ENCODE measurements at regions not wholly inside any gene's neighbourhood (a gene's known extent, or its start where the extent isn't known, plus 50 kb on each side); places are given as distances from the start of the nearest gene placed in this dataset.

DNA sequence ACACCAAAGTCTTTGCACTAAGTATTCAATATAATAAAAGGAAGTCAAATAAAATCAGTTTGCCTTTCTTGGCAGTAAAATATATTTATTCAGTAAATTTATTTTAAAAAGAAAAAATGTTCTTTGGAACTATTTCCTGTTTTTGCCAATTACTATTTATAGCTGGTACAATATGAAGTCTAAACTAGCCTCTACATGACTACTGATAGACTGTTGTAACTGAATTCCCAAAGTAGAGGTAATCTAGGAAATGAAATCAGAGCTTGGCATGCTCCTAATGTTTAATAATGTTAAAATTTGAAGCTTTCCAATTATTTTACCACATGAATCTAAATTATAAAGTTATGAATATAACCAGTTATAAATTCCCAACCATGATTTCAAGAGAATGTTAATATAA is 385.5 kb downstream of the SEMA3D start:
- TF ChIP-seq, protein P1, sequence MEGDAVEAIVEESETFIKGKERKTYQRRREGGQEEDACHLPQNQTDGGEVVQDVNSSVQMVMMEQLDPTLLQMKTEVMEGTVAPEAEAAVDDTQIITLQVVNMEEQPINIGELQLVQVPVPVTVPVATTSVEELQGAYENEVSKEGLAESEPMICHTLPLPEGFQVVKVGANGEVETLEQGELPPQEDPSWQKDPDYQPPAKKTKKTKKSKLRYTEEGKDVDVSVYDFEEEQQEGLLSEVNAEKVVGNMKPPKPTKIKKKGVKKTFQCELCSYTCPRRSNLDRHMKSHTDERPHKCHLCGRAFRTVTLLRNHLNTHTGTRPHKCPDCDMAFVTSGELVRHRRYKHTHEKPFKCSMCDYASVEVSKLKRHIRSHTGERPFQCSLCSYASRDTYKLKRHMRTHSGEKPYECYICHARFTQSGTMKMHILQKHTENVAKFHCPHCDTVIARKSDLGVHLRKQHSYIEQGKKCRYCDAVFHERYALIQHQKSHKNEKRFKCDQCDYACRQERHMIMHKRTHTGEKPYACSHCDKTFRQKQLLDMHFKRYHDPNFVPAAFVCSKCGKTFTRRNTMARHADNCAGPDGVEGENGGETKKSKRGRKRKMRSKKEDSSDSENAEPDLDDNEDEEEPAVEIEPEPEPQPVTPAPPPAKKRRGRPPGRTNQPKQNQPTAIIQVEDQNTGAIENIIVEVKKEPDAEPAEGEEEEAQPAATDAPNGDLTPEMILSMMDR (conservative IDR thresholded peaks at IDR 0.05), result no peak
- Mint-ChIP-seq H3K27me3 (ENCODE audit: low read depth) (no peaks in the 10 kb centered on the region), H3K9me3 (peaks cover 12% of the 10 kb centered on the region), H3K4me3 (no peak overlapping the region), H3K4me1 (no peaks in the 10 kb centered on the region), H3K27ac (ENCODE audit: unreplicated experiment) (no peak overlapping the region), H3K36me3 (ENCODE audit: low read depth) (peaks cover 4% of the 10 kb centered on the region)
- no peak for DNase-seq (ENCODE audit: low read depth, low spot score)

DNA sequence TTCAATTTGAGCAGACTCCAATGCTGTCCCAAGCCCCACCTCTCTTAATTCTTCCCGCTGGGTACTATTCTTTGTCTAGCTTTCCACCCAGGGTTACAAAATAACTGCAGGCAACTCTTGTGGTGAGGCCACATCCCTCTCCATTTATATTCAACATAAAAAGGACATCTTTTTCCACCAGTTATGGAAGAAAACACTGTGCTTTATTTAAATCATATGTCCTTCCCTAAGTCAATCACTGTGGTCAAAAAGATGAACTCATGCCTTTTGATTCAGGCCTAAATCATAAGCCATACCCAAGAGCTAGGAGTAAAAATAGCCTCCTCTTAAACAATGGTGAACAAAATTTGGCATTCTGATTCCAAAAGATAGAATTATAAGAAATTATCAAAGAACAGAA is 386.0 kb downstream of the SEMA3D start:
- Mint-ChIP-seq H3K4me1 (no peaks in the 10 kb centered on the region), H3K9me3 (peaks cover 15% of the 10 kb centered on the region), H3K27me3 (ENCODE audit: low read depth) (no peaks in the 10 kb centered on the region), H3K27ac (ENCODE audit: unreplicated experiment) (no peak overlapping the region), H3K36me3 (ENCODE audit: low read depth) (peaks cover 4% of the 10 kb centered on the region), H3K4me3 (no peak overlapping the region)
- DNase-seq (ENCODE audit: low read depth, low spot score), result no peak
- TF ChIP-seq, protein P1 (conservative IDR thresholded peaks at IDR 0.05), result no peak

DNA sequence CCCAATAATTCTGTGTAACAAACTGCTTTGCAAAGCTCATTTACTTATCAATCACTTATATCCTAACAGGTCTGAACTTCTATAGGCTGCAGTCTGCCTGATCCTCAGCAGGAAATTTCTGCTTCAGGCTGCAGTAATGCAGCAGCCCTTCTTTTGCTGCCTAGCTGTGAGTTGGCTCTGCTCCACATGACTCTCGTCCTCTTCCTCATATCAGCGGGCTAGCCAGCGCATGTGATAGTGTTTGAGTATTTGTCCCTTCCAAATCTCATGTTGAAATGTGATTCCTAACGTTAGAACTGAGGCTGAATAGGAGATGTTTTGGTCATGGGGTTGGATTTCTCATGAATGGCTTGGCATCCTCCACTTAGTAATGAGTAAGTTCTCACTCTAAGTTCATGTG is 387.8 kb downstream of the SEMA3D start:
- peaks cover 18% of the 10 kb centered on the region for H3K9me3 Mint-ChIP-seq
- no peak for DNase-seq (ENCODE audit: low read depth, low spot score)
- H3K27ac Mint-ChIP-seq (ENCODE audit: unreplicated experiment), result no peak overlapping the region
- no peaks in the 10 kb centered on the region for H3K4me1 Mint-ChIP-seq
- H3K27me3 Mint-ChIP-seq (ENCODE audit: low read depth), result no peaks in the 10 kb centered on the region
- no peak overlapping the region for H3K4me3 Mint-ChIP-seq
- peaks cover 4% of the 10 kb centered on the region for H3K36me3 Mint-ChIP-seq (ENCODE audit: low read depth)
- TF ChIP-seq, protein P1 (conservative IDR thresholded peaks at IDR 0.05), result no peak

DNA sequence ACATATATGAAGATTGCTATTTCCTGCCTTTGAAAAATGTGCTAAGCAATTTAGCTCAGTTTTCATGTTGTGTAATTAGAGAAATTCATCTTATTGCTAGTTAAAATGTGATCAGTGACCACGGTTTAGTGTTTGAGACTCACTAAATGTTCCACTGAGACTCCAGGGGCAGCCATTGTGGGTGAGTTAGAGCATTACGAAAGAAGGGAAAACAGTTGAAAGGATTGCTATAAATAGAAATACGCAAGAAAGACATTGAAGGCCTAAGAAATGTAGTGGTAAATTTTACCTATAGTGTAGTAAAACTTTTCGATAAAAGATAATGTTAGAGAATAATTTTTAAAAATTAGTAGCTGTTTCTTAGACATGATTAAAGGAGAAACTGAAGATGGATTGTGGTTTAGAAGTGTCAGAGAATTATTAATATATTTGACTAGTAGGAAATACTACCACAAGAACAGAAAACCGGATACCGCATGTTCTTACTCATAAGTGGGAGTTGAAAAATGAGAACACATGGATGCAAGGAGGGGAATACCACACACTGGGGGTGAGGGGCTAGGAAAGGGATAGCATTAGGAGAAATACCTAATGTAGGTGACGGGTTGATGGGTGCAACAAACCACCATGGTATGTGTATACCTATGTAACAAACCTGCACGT is 394.5 kb downstream of the SEMA3D start:
- H3K36me3 Mint-ChIP-seq (ENCODE audit: low read depth), result peaks cover under 1% of the 10 kb centered on the region

DNA sequence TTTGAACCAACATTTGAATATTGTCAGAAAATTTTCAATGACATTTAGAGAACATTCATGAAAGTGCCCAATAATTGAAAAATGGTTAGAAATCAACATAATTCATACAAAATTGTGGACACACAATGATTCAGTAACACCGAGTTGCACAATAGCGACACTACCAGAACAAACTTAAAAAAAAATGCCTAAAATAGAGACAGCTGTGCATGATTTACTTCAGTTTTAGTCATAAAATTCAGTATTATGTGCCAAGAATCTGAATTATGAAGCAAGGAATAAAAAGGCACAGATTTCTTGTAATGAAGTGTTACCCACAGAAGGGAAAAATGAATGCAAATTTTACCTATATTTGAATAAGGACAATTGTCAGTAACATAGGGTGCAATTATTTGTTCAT is 396.0 kb downstream of the SEMA3D start:
- no peaks in the 10 kb centered on the region for H3K36me3 Mint-ChIP-seq (ENCODE audit: low read depth)
- no peak overlapping the region for H3K4me3 Mint-ChIP-seq
- DNase-seq (ENCODE audit: low read depth, low spot score), result no peak
- H3K27ac Mint-ChIP-seq (ENCODE audit: unreplicated experiment), result no peak overlapping the region
- H3K27me3 Mint-ChIP-seq (ENCODE audit: low read depth), result no peaks in the 10 kb centered on the region
- TF ChIP-seq, protein P1 (conservative IDR thresholded peaks at IDR 0.05), result no peak
- peaks cover 4% of the 10 kb centered on the region for H3K9me3 Mint-ChIP-seq
- no peaks in the 10 kb centered on the region for H3K4me1 Mint-ChIP-seq

More for the DNA sequence above, 394.5 kb downstream of the SEMA3D start:
- H3K4me3 Mint-ChIP-seq, result no peak overlapping the region
- no peak for DNase-seq (ENCODE audit: low read depth, low spot score)
- peaks cover 13% of the 10 kb centered on the region for H3K9me3 Mint-ChIP-seq
- H3K27me3 Mint-ChIP-seq (ENCODE audit: low read depth), result no peaks in the 10 kb centered on the region
- no peak overlapping the region for H3K27ac Mint-ChIP-seq (ENCODE audit: unreplicated experiment)
- TF ChIP-seq, protein P1 (conservative IDR thresholded peaks at IDR 0.05), result no peak
- H3K4me1 Mint-ChIP-seq, result no peaks in the 10 kb centered on the region
